ENCODE measurements at regions not wholly inside any gene's neighbourhood (a gene's known extent, or its start where the extent isn't known, plus 50 kb on each side); places are given as distances from the start of the nearest gene placed in this dataset.

DNA sequence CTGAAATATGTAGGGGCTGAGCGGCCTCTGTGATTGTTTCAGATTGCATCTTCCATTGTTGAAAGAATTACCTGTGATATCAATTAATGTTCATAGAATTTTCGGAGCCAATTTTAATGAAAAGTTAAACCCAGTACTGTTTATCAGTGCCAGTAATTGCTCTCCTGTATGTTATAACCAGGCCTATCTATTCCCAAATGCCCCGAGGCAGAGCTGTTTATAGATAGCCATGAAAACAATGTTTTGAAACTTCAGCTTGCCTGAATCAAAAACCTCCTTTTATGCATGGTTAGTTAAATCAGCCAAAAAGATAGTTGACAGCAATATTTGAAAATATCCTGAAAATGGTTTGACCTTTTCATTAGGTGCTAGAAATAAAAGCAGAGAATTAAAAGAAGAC is 50.1 kb upstream of the HDAC9 start:
- TF ChIP-seq, protein P1, sequence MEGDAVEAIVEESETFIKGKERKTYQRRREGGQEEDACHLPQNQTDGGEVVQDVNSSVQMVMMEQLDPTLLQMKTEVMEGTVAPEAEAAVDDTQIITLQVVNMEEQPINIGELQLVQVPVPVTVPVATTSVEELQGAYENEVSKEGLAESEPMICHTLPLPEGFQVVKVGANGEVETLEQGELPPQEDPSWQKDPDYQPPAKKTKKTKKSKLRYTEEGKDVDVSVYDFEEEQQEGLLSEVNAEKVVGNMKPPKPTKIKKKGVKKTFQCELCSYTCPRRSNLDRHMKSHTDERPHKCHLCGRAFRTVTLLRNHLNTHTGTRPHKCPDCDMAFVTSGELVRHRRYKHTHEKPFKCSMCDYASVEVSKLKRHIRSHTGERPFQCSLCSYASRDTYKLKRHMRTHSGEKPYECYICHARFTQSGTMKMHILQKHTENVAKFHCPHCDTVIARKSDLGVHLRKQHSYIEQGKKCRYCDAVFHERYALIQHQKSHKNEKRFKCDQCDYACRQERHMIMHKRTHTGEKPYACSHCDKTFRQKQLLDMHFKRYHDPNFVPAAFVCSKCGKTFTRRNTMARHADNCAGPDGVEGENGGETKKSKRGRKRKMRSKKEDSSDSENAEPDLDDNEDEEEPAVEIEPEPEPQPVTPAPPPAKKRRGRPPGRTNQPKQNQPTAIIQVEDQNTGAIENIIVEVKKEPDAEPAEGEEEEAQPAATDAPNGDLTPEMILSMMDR (conservative IDR thresholded peaks at IDR 0.05; ENCODE audit: low read depth, low read length) = no peak
- no peak for DNase-seq (ENCODE audit: low read depth)
- H3K4me3 ChIP-seq (ENCODE audit: low read depth, low read length) = no peak overlapping the region
